CD14-positive monocyte (primary cell): ENCODE measurements at regions not wholly inside any gene's neighbourhood (a gene's known extent, or its start where the extent isn't known, plus 50 kb on each side); places are given as distances from the start of the nearest gene placed in this dataset.

ENCODE experiments used
- DNase-seq, 3 donors: peaks; one replicate each; pipeline ENCODE4 v3.0.0-alpha.2; 2011 to 2022
- H2AFZ ChIP-seq: 2 replicates; pipeline ENCODE4 v1.6.0; 2012; ENCODE audit warnings: mild to moderate bottlenecking, low read depth, low read length, inconsistent platforms; ENCODE audit not compliant: insufficient read depth, poor library complexity, severe bottlenecking
- H3K27ac ChIP-seq, 2 donors: 1 replicate in 1 of 2; 2 replicates in 1 of 2; pipeline ENCODE4 v1.5.1; 2012 to 2013; ENCODE audit warnings: low read length in 2 of 2, control low read depth in 1 of 2, inconsistent platforms in 1 of 2, low read depth in 1 of 2, mild to moderate bottlenecking in 1 of 2
- H3K27me3 ChIP-seq, 2 donors: one replicate each; pipeline versions ENCODE4 v1.6.0 to v1.6.1; 2011 to 2013; ENCODE audit warnings: low read length in 2 of 2; ENCODE audit not compliant: control insufficient read depth in 2 of 2, insufficient read depth in 2 of 2
- H3K36me3 ChIP-seq, 2 donors: replicated peaks in 1 of 2; 1 replicate in 1 of 2; 2 replicates in 1 of 2; pipeline versions ENCODE4 v1.5.1 to v1.6.1; 2012 to 2013; ENCODE audit warnings: low read length in 2 of 2, control low read depth in 1 of 2, inconsistent platforms in 1 of 2, mild to moderate bottlenecking in 1 of 2; ENCODE audit not compliant: insufficient read depth in 2 of 2, control insufficient read depth in 1 of 2
- H3K4me1 ChIP-seq, 2 donors: 1 replicate in 1 of 2; 2 replicates in 1 of 2; pipeline versions ENCODE4 v1.5.1 to v1.6.1; 2012 to 2013; ENCODE audit warnings: low read length in 2 of 2, control low read depth in 1 of 2, inconsistent platforms in 1 of 2, mild to moderate bottlenecking in 1 of 2, moderate library complexity in 1 of 2; ENCODE audit not compliant: insufficient read depth in 2 of 2, control insufficient read depth in 1 of 2
- H3K4me2 ChIP-seq: replicated peaks from 2 replicates; pipeline ENCODE3; 2012; ENCODE audit warnings: low read length, moderate library complexity, mild to moderate bottlenecking; ENCODE audit not compliant: poor library complexity, severe bottlenecking; ENCODE audit errors: extremely low read depth
- H3K4me3 ChIP-seq, 3 experiments: fragments of 200-600 bp in 1 of 3; sonication (generic) in 1 of 3; replicated peaks in 1 of 3; 1 replicate in 2 of 3; 2 replicates in 1 of 3; pipeline ENCODE4 v1.5.1; 2011 to 2013; ENCODE audit warnings: low read length in 3 of 3, mild to moderate bottlenecking in 3 of 3, control low read depth in 2 of 3, low read depth in 2 of 3, inconsistent platforms in 1 of 3, moderate library complexity in 1 of 3
- H3K79me2 ChIP-seq: 2 replicates; pipeline ENCODE4 v1.6.0; 2012; ENCODE audit warnings: mild to moderate bottlenecking, control low read depth, inconsistent platforms, low read length, moderate library complexity; ENCODE audit not compliant: insufficient read depth
- H3K9ac ChIP-seq: 2 replicates; pipeline ENCODE4 v1.6.0; 2017; ENCODE audit warnings: low read length, mild to moderate bottlenecking; ENCODE audit not compliant: insufficient read depth, poor library complexity, severe bottlenecking
- H3K9me3 ChIP-seq, 2 donors: replicated peaks in 1 of 2; 1 replicate in 1 of 2; 2 replicates in 1 of 2; pipeline versions ENCODE4 v1.5.1 to v1.6.1; 2012 to 2013; ENCODE audit warnings: low read length in 2 of 2, control low read depth in 1 of 2; ENCODE audit not compliant: control insufficient read depth in 1 of 2, insufficient read depth in 1 of 2
- H4K20me1 ChIP-seq: 2 replicates; pipeline ENCODE4 v1.6.0; 2012; ENCODE audit warnings: mild to moderate bottlenecking, low read length, control low read depth, moderate library complexity; ENCODE audit not compliant: insufficient read depth
- H3K27ac Mint-ChIP-seq, 7 donors: one replicate each; pipeline ENCODE4 v1.8.0; 2020; ENCODE audit warnings: mild to moderate bottlenecking in 7 of 7, mixed read lengths in 7 of 7, moderate library complexity in 6 of 7, inconsistent platforms in 2 of 7
- H3K27me3 Mint-ChIP-seq, 3 donors: one replicate each; pipeline ENCODE4 v1.8.0; 2021 to 2022; ENCODE audit warnings: low read depth in 3 of 3, mild to moderate bottlenecking in 3 of 3, mixed read lengths in 3 of 3, moderate library complexity in 3 of 3, inconsistent platforms in 1 of 3
- H3K36me3 Mint-ChIP-seq, 2 donors: one replicate each; pipeline ENCODE4 v1.8.0; 2020; ENCODE audit warnings: mixed read lengths in 2 of 2, inconsistent platforms in 1 of 2, mild to moderate bottlenecking in 1 of 2
- H3K4me1 Mint-ChIP-seq: one replicate; pipeline ENCODE4 v1.8.0; 2020; ENCODE audit warnings: mild to moderate bottlenecking, mixed read lengths
- H3K4me3 Mint-ChIP-seq, 2 donors: one replicate each; pipeline ENCODE4 v1.8.0; 2020; ENCODE audit warnings: mild to moderate bottlenecking in 2 of 2, mixed read lengths in 2 of 2, moderate library complexity in 1 of 2
- H3K9me3 Mint-ChIP-seq, 7 donors: one replicate each; pipeline ENCODE4 v1.8.0; 2020 to 2022; ENCODE audit warnings: mixed read lengths in 7 of 7, mild to moderate bottlenecking in 6 of 7, moderate library complexity in 6 of 7, inconsistent platforms in 2 of 7
- WGBS: methylation state at CpG from one replicate; pipeline ENCODE4 v1.1.5; 2013; ENCODE audit warnings: missing lambda C conversion rate; ENCODE audit not compliant: insufficient coverage; 5-methylcytosine and 5-hydroxymethylcytosine counted together
- intact Hi-C, 2 donors: fragments of 100-400 bp; cut with micrococcal nuclease; formaldehyde crosslinking; loops; one replicate each; pipeline versions ENCODE4 v1.15.0 to v1.15.1; 2023
- TF ChIP-seq, protein P1 (sequence below): fragments of 200-600 bp; IDR thresholded peaks from one replicate; pipeline ENCODE4 v1.8.0; 2022; ENCODE audit warnings: antibody characterized with exemption, mild to moderate bottlenecking

DNA sequence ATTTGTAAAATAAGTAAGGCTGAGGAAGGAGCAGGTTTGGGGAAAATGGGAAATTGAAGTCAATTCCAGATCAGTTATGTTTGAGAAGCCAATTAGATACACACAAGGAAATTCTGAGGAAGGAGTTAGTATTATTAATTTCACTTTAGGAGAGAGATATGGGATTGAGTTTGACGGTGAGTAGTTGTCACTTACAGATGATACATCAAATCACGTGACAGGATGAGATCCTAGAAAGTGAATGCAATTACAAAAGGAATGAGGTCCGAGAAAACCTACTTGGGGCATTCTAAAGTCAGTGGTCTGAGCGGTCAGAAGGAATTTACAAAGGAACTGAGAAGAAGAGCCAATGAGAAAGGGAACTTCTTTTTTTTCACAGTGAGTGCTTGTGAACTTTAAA lies 364.3 kb upstream of the TMEM229A start:
- H3K4me3 Mint-ChIP-seq, result no peak overlapping the region
- H3K27ac Mint-ChIP-seq, result no peak overlapping the region
- H2AFZ ChIP-seq, result no peak overlapping the region
- DNase-seq, result no peak
- 88% methylated on average over 3 of the region's 4 CpGs for WGBS
- no peak overlapping the region for H3K4me2 ChIP-seq
- no peaks in the 10 kb centered on the region for H4K20me1 ChIP-seq
- H3K79me2 ChIP-seq, result no peaks in the 10 kb centered on the region
- H3K9me3 ChIP-seq, result no peaks in the 10 kb centered on the region
- H3K4me3 ChIP-seq, result no peak overlapping the region
- H3K4me1 Mint-ChIP-seq, result no peaks in the 10 kb centered on the region
- TF ChIP-seq, protein P1, sequence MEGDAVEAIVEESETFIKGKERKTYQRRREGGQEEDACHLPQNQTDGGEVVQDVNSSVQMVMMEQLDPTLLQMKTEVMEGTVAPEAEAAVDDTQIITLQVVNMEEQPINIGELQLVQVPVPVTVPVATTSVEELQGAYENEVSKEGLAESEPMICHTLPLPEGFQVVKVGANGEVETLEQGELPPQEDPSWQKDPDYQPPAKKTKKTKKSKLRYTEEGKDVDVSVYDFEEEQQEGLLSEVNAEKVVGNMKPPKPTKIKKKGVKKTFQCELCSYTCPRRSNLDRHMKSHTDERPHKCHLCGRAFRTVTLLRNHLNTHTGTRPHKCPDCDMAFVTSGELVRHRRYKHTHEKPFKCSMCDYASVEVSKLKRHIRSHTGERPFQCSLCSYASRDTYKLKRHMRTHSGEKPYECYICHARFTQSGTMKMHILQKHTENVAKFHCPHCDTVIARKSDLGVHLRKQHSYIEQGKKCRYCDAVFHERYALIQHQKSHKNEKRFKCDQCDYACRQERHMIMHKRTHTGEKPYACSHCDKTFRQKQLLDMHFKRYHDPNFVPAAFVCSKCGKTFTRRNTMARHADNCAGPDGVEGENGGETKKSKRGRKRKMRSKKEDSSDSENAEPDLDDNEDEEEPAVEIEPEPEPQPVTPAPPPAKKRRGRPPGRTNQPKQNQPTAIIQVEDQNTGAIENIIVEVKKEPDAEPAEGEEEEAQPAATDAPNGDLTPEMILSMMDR, result no peak
- intact Hi-C loops, result no loop called here
- no peaks in the 10 kb centered on the region for H3K4me1 ChIP-seq
- H3K36me3 ChIP-seq, result no peaks in the 10 kb centered on the region
- peaks cover 0 to 2% (median 0%) of the 10 kb centered on the region in 3 donors for H3K27me3 Mint-ChIP-seq
- no peaks in the 10 kb centered on the region for H3K27me3 ChIP-seq
- no peak overlapping the region for H3K9ac ChIP-seq
- no peaks in the 10 kb centered on the region for H3K36me3 Mint-ChIP-seq
- H3K27ac ChIP-seq, result no peak overlapping the region
- H3K9me3 Mint-ChIP-seq, result peaks cover 0 to 6% (median 3%) of the 10 kb centered on the region in 7 donors

DNA sequence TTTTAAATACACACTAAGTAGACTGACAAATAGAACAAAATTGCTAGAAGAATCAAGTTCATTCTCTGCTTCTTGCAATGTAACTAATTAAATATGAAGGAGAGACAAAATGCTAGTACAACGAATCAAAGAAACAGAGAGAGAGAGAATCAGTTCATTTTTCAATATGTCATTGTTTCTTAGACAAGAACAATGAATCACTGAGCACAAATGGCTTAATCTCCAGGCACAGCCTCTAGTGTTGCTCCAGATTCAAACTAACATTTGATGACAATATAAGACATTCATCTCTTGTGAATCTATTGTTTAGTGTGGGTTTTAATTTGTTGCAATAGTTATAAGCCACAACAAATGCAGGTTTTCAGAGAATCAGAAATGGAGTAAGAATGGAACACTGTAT lies 357.4 kb upstream of the TMEM229A start:
- Histone ChIP-seq H3K4me3 (no peak overlapping the region), H3K4me1 (no peaks in the 10 kb centered on the region), H3K9ac (no peak overlapping the region), H3K4me2 (no peak overlapping the region), H3K79me2 (no peaks in the 10 kb centered on the region), H3K9me3 (no peaks in the 10 kb centered on the region), H3K36me3 (no peaks in the 10 kb centered on the region), H2AFZ (no peak overlapping the region), H3K27ac (no peak overlapping the region), H3K27me3 (no peaks in the 10 kb centered on the region), H4K20me1 (no peaks in the 10 kb centered on the region)
- Mint-ChIP-seq H3K36me3 (no peaks in the 10 kb centered on the region), H3K9me3 (peaks cover 0 to 2% (median 0%) of the 10 kb centered on the region in 7 donors), H3K4me1 (no peaks in the 10 kb centered on the region), H3K27me3 (no peaks in the 10 kb centered on the region), H3K4me3 (no peak overlapping the region), H3K27ac (no peak overlapping the region)
- DNase-seq, result no peak
- WGBS, result 40% methylated on average over 1 of the region's 1 CpG
- TF ChIP-seq, protein P1, result no peak
- intact Hi-C loops, result no loop called here
